Esophagus muscularis mucosa (tissue), 4 donors: ENCODE measurements at regions not wholly inside any gene's neighbourhood (a gene's known extent, or its start where the extent isn't known, plus 50 kb on each side); places are given as distances from the start of the nearest gene placed in this dataset.
A peak's percentile ranks its signal among the peaks of the same experiment; 100 is the strongest.
"Not testable (repeated sequence)": the region's sequence is repeated elsewhere in the genome, so short reads cannot be mapped to it uniquely, and the experiment has no call there.

Experiments
- DNase-seq: peaks from one replicate; pipeline ENCODE4 v3.0.0-alpha.2; 2017; ENCODE audit errors: extremely low spot score
- H3K27ac ChIP-seq, 4 donors: fragments of 200-600 bp; sonication (generic); replicated peaks in 1 of 4; 1 replicate in 3 of 4; 2 replicates in 1 of 4; pipeline ENCODE4 v1.5.1; 2016 to 2019; ENCODE audit warnings: mild to moderate bottlenecking in 1 of 4
- H3K27me3 ChIP-seq, 4 donors: fragments of 200-600 bp; sonication (generic); one replicate each; pipeline versions ENCODE4 v1.5.1 to v1.6.0; 2016 to 2019
- H3K36me3 ChIP-seq, 4 donors: fragments of 200-600 bp; sonication (generic); one replicate each; pipeline ENCODE4 v1.5.1; 2016 to 2019
- H3K4me1 ChIP-seq, 4 donors: fragments of 200-600 bp; sonication (generic); one replicate each; pipeline ENCODE4 v1.5.1; 2016 to 2019
- H3K4me3 ChIP-seq, 4 donors: fragments of 200-600 bp; sonication (generic); 1 replicate in 2 of 4; 2 replicates in 2 of 4; pipeline ENCODE4 v1.5.1; 2016 to 2019; ENCODE audit warnings: mild to moderate bottlenecking in 4 of 4, moderate library complexity in 1 of 4
- H3K9me3 ChIP-seq, 4 donors: fragments of 200-600 bp; sonication (generic); 1 replicate in 3 of 4; 2 replicates in 1 of 4; pipeline ENCODE4 v1.5.1; 2016 to 2019
- EP300 ChIP-seq: sonication (generic); formaldehyde crosslinking; IDR thresholded peaks from one replicate; pipeline ENCODE4 v1.6.1; 2017; ENCODE audit warnings: antibody characterized with exemption
- POLR2A ChIP-seq: fragments of 450-650 bp; IDR thresholded peaks from one replicate; pipeline ENCODE4 v1.6.1; 2017; ENCODE audit warnings: antibody characterized with exemption, moderate library complexity, mild to moderate bottlenecking, low read depth
- POLR2AphosphoS5 ChIP-seq, 2 donors: sonication (generic); formaldehyde crosslinking; IDR thresholded peaks; one replicate each; pipeline ENCODE4 v1.6.1; 2017; ENCODE audit warnings: antibody characterized with exemption in 2 of 2
- WGBS: methylation state at CpG from one replicate; pipeline ENCODE4 v1.1.5; 2018; 5-methylcytosine and 5-hydroxymethylcytosine counted together
- intact Hi-C: fragments of 100-400 bp; cut with DNase I; formaldehyde crosslinking; loops from one replicate; pipeline ENCODE4 v1.15.1; 2023
- TF ChIP-seq, protein P1 (sequence below), 3 experiments: fragments of 200-600 bp in 2 of 3; fragments of 450-650 bp in 1 of 3; sonication (generic) in 2 of 3; IDR thresholded peaks; one replicate each; pipeline ENCODE4 v1.5.1; 2017 to 2019; ENCODE audit warnings: antibody characterized with exemption in 3 of 3, mild to moderate bottlenecking in 2 of 3, moderate library complexity in 1 of 3

- Histone ChIP-seq H3K27me3 (no peaks in the 10 kb centered on the region), H3K4me1 (peaks cover 14 to 28% (median 24%) of the 10 kb centered on the region in 4 donors), H3K9me3 (no peaks in the 10 kb centered on the region), H3K4me3 (no peak overlapping the region), H3K27ac (peak overlapping the region in 2 of 4 donors; percentile 2 to 18), H3K36me3 (no peaks in the 10 kb centered on the region)
- intact Hi-C loops = no loop called here
- no peak for DNase-seq
- no peak for TF ChIP-seq POLR2A
- TF ChIP-seq, protein P1, sequence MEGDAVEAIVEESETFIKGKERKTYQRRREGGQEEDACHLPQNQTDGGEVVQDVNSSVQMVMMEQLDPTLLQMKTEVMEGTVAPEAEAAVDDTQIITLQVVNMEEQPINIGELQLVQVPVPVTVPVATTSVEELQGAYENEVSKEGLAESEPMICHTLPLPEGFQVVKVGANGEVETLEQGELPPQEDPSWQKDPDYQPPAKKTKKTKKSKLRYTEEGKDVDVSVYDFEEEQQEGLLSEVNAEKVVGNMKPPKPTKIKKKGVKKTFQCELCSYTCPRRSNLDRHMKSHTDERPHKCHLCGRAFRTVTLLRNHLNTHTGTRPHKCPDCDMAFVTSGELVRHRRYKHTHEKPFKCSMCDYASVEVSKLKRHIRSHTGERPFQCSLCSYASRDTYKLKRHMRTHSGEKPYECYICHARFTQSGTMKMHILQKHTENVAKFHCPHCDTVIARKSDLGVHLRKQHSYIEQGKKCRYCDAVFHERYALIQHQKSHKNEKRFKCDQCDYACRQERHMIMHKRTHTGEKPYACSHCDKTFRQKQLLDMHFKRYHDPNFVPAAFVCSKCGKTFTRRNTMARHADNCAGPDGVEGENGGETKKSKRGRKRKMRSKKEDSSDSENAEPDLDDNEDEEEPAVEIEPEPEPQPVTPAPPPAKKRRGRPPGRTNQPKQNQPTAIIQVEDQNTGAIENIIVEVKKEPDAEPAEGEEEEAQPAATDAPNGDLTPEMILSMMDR (IDR thresholded peaks at IDR 0.05) = no peak
- TF ChIP-seq POLR2AphosphoS5 (IDR thresholded peaks at IDR 0.05) = no peak
- no peak for TF ChIP-seq EP300
- 33% methylated on average over 1 of the region's 1 CpG for WGBS
Observed at GRCh38 chr1:192880231-192880630, 71.4 kb downstream of the RGS2 start.

DNA sequence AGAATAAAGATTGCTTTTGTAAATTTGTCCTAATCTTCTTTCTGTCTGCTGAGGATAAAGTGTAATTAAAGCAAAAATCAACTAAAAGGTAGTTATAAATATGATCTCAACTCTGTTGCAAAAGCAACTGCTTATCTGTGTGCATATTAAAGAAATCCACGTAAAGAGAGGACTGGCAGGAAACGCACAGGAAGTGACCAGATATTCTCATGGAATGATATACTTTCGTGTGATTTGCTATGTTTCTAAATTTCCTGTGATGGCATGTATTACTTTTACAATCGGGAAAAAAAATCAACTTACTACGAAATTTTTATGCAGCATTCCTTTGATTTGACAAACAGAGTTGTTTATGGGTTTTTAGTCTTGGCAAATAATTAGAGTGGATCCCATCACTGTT, 75.4 kb downstream of the RGS2 start:
- H3K4me1 ChIP-seq = peaks cover 0 to 11% (median 7%) of the 10 kb centered on the region in 4 donors
- intact Hi-C loops = no loop called here

GRCh38 chr1:192885387-192885786, 76.5 kb downstream of the RGS2 start:
- intact Hi-C loops, H3K27ac ChIP-seq, H3K4me3 ChIP-seq, H3K4me1 ChIP-seq, H3K9me3 ChIP-seq, H3K27me3 ChIP-seq, DNase-seq, H3K36me3 ChIP-seq: not testable (repeated sequence)
- 64% methylated on average over 3 of the region's 3 CpGs for WGBS

More for the DNA sequence above, 75.4 kb downstream of the RGS2 start:
- no peaks in the 10 kb centered on the region for H3K27me3 ChIP-seq
- 81% methylated on average over 5 of the region's 5 CpGs for WGBS
- no peak overlapping the region for H3K4me3 ChIP-seq
- H3K9me3 ChIP-seq = no peaks in the 10 kb centered on the region
- TF ChIP-seq, protein P1 (IDR thresholded peaks at IDR 0.05) = no peak
- TF ChIP-seq POLR2A = no peak
- no peak for TF ChIP-seq POLR2AphosphoS5 (IDR thresholded peaks at IDR 0.05)
- no peak for TF ChIP-seq EP300
- no peak for DNase-seq
- H3K36me3 ChIP-seq = no peaks in the 10 kb centered on the region
- no peak overlapping the region for H3K27ac ChIP-seq

- intact Hi-C loops = no loop called here
- Histone ChIP-seq H3K36me3 (no peaks in the 10 kb centered on the region), H3K4me1 (peaks cover 0 to 18% (median 11%) of the 10 kb centered on the region in 4 donors), H3K27me3 (no peaks in the 10 kb centered on the region), H3K4me3 (no peak overlapping the region), H3K27ac (no peak overlapping the region), H3K9me3 (no peaks in the 10 kb centered on the region)
- DNase-seq = no peak
- WGBS = 92% methylated on average over 4 of the region's 4 CpGs
- TF ChIP-seq, protein P1 (IDR thresholded peaks at IDR 0.05) = no peak
- TF ChIP-seq EP300 (no peak), POLR2AphosphoS5 (IDR thresholded peaks at IDR 0.05) (no peak), POLR2A (no peak)
Observed at GRCh38 chr1:192887426-192887825, 78.6 kb downstream of the RGS2 start.

GRCh38 chr1:192888574-192888973, 79.7 kb downstream of the RGS2 start:
- no peaks in the 10 kb centered on the region for H3K36me3 ChIP-seq
- DNase-seq = no peak
- peaks cover 0 to 30% (median 21%) of the 10 kb centered on the region in 4 donors for H3K4me1 ChIP-seq
- H3K4me3 ChIP-seq = no peak overlapping the region
- 63% methylated on average over 3 of the region's 3 CpGs for WGBS
- TF ChIP-seq POLR2A = no peak
- TF ChIP-seq, protein P1 (IDR thresholded peaks at IDR 0.05) = no peak
- TF ChIP-seq POLR2AphosphoS5 (IDR thresholded peaks at IDR 0.05) = no peak
- no peak for TF ChIP-seq EP300
- H3K27ac ChIP-seq = no peak overlapping the region
- no peaks in the 10 kb centered on the region for H3K9me3 ChIP-seq
- intact Hi-C loops = no loop called here
- H3K27me3 ChIP-seq = no peaks in the 10 kb centered on the region
